Kidney (tissue), 13 donors: ENCODE measurements at regions not wholly inside any gene's neighbourhood (a gene's known extent, or its start where the extent isn't known, plus 50 kb on each side); places are given as distances from the start of the nearest gene placed in this dataset.

ENCODE experiments used
- DNase-seq, 5 donors: peaks; one replicate each; pipeline ENCODE4 v3.0.0-alpha.2; 2013 to 2020
- FAIRE-seq: peaks from 2 replicates; lab custom pipeline; 2012; peaks lifted over from hg19 to GRCh38; lab: Jason Lieb, UNC
- H3K27ac ChIP-seq, 2 donors: one replicate each; pipeline ENCODE4 v1.7.0; 2013; ENCODE audit warnings: low read depth in 2 of 2, low read length in 2 of 2, inconsistent platforms in 1 of 2
- H3K27me3 ChIP-seq: one replicate; pipeline ENCODE4 v1.7.1; 2013; ENCODE audit warnings: low read length, inconsistent platforms; ENCODE audit not compliant: control insufficient read depth, insufficient read depth
- H3K36me3 ChIP-seq, 3 donors: one replicate each; pipeline versions ENCODE4 v1.7.0 to v1.7.1; 2013; ENCODE audit warnings: low read length in 3 of 3, control low read depth in 1 of 3, inconsistent platforms in 1 of 3; ENCODE audit not compliant: insufficient read depth in 3 of 3, control insufficient read depth in 2 of 3
- H3K4me1 ChIP-seq, 3 donors: one replicate each; pipeline versions ENCODE4 v1.7.0 to v1.7.1; 2013; ENCODE audit warnings: low read length in 3 of 3, inconsistent platforms in 1 of 3, low read depth in 1 of 3; ENCODE audit not compliant: control insufficient read depth in 2 of 3, insufficient read depth in 2 of 3
- H3K4me3 ChIP-seq, 3 donors: one replicate each; pipeline versions ENCODE4 v1.7.0 to v1.8.1; 2013; ENCODE audit warnings: low read length in 3 of 3, control low read depth in 1 of 3, inconsistent platforms in 1 of 3
- H3K9ac ChIP-seq, 3 donors: one replicate each; pipeline versions ENCODE4 v1.7.0 to v1.7.1; 2013; ENCODE audit warnings: low read length in 3 of 3, control low read depth in 1 of 3, inconsistent platforms in 1 of 3
- H3K9me3 ChIP-seq, 3 donors: one replicate each; pipeline versions ENCODE4 v1.7.0 to v1.7.1; 2013; ENCODE audit warnings: low read length in 3 of 3, control low read depth in 1 of 3, inconsistent platforms in 1 of 3; ENCODE audit not compliant: control insufficient read depth in 2 of 3, insufficient read depth in 1 of 3
- intact Hi-C: fragments of 100-400 bp; cut with DNase I; formaldehyde crosslinking; loops from one replicate; pipeline ENCODE4 v1.11.1; 2022
- TF ChIP-seq, protein P1 (sequence below): IDR thresholded peaks from 3 replicates; pipeline ENCODE4 v1.5.1; 2012; ENCODE audit warnings: mild to moderate bottlenecking, moderate library complexity, borderline replicate concordance; ENCODE audit not compliant: insufficient read depth; ENCODE audit errors: extremely low read depth
- donor health status: control.
- donor health status: control.
- donor health status: control.
- donor health status: control.
- donor health status: control.
- donor health status: DM: yes; HTN: yes; CAD: no.
- donor health status: Normal renal cell carcinoma (clear cell type).

DNA sequence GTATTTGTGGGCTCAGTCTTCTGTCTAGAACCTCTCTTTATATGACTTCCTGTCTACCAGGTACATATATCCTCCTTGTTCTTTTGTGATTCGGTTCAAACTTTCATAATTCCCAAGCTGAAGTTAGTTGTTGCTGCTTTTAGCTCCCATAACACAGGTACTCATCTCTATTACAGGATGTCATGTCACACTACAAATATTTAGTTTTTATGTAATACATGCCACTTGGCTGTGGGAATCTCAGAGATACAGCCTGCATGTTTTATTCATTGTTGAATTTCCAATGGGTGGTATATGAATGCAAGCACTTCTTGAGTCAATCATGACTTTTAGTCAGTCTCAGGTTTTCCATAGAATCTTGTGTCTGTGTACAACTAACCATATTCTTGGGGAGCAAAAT, 122.7 kb downstream of the SINHCAF start:
- Histone ChIP-seq H3K36me3 (no peaks in the 10 kb centered on the region), H3K9me3 (no peaks in the 10 kb centered on the region), H3K4me1 (no peaks in the 10 kb centered on the region), H3K27ac (no peak overlapping the region), H3K9ac (no peak overlapping the region), H3K4me3 (no peak overlapping the region), H3K27me3 (no peaks in the 10 kb centered on the region)
- intact Hi-C loops: no loop called here
- TF ChIP-seq, protein P1, sequence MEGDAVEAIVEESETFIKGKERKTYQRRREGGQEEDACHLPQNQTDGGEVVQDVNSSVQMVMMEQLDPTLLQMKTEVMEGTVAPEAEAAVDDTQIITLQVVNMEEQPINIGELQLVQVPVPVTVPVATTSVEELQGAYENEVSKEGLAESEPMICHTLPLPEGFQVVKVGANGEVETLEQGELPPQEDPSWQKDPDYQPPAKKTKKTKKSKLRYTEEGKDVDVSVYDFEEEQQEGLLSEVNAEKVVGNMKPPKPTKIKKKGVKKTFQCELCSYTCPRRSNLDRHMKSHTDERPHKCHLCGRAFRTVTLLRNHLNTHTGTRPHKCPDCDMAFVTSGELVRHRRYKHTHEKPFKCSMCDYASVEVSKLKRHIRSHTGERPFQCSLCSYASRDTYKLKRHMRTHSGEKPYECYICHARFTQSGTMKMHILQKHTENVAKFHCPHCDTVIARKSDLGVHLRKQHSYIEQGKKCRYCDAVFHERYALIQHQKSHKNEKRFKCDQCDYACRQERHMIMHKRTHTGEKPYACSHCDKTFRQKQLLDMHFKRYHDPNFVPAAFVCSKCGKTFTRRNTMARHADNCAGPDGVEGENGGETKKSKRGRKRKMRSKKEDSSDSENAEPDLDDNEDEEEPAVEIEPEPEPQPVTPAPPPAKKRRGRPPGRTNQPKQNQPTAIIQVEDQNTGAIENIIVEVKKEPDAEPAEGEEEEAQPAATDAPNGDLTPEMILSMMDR: no peak
- FAIRE-seq: no peak
- no peak for DNase-seq

GRCh38 chr12:31205054-31205453, 120.9 kb downstream of the SINHCAF start:
- Histone ChIP-seq H3K9ac (no peak overlapping the region), H3K36me3 (no peaks in the 10 kb centered on the region), H3K9me3 (peaks cover 0 to 2% (median 0%) of the 10 kb centered on the region in 3 donors), H3K4me1 (no peaks in the 10 kb centered on the region), H3K27ac (no peak overlapping the region), H3K4me3 (no peak overlapping the region), H3K27me3 (no peaks in the 10 kb centered on the region)
- intact Hi-C loops: no loop called here
- DNase-seq: no peak
- FAIRE-seq: no peak
- TF ChIP-seq, protein P1: no peak

DNA sequence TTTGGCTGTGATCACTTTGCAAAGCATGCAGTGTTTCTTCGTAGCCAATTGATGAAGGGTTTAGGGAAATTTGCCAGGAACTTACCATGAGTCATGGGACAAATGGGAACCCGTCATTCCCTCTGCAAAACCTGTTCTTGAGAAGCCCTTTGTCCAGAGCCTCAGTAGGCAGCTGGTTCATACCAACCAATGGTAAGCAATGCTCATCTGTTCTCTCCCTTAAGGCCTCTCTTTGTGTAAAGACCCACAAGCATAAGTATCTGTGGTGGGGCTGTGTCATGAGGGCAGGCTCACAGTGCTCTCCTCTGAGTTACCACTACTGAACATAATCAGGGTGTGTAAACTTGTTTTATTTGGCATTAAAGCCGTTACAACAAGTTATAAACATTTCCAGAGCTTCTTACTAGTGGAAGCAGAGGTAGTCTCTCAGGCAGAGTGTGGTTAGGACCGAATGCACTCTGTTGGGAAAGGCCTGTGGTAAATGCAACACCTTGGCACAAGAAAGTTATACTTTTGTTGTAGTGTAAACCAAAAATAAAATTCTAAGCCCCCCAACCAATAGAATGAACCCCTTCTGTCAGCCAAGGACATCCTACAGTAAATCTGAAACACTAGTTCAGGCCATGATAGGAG, 119.8 kb downstream of the SINHCAF start:
- Histone ChIP-seq H3K4me3 (no peak overlapping the region), H3K36me3 (no peaks in the 10 kb centered on the region), H3K4me1 (no peaks in the 10 kb centered on the region), H3K9me3 (peaks cover 0 to 2% (median 0%) of the 10 kb centered on the region in 3 donors), H3K27ac (no peak overlapping the region), H3K27me3 (no peaks in the 10 kb centered on the region), H3K9ac (no peak overlapping the region)
- no peak for DNase-seq
- FAIRE-seq: no peak
- TF ChIP-seq, protein P1: no peak
- intact Hi-C loops: no loop called here
